ENCODE measurements at regions not wholly inside any gene's neighbourhood (a gene's known extent, or its start where the extent isn't known, plus 50 kb on each side); places are given as distances from the start of the nearest gene placed in this dataset.

GRCh38 chrX:124829930-124830329 lies 483.6 kb downstream of the SH2D1A start:
- H4K20me1 ChIP-seq (ENCODE audit: control insufficient read depth, insufficient read depth, low read length, poor library complexity, severe bottlenecking): no peaks in the 10 kb centered on the region
- TF ChIP-seq CTCF (IDR thresholded peaks at IDR 0.05) (no peak), EZH2 (IDR thresholded peaks at IDR 0.05; ENCODE audit: borderline replicate concordance, insufficient read depth, low read depth, low read length, poor library complexity, severe bottlenecking) (no peak)
- H3K36me3 ChIP-seq (replicated peaks in 1 of 2; ENCODE audit: control extremely low read depth in 1 of 2, control insufficient read depth in 1 of 2, extremely low read depth in 1 of 2, insufficient read depth in 2 of 2, low read length in 1 of 2): no peaks in the 10 kb centered on the region
- 0% methylated on average over 1 of the region's 5 CpGs for WGBS (ENCODE audit: insufficient coverage)
- intact Hi-C loops (cut with micrococcal nuclease): no loop called here
- DNase-seq (no peak), ATAC-seq (ENCODE audit: low read depth) (no peak)
- H3K4me3 ChIP-seq (ENCODE audit: control extremely low read depth in 1 of 5, extremely low read depth in 1 of 5, insufficient read depth in 1 of 5, low read depth in 2 of 5, low read length in 4 of 5): no peak overlapping the region
- no peaks in the 10 kb centered on the region for H3K9me3 ChIP-seq (ENCODE audit: control extremely low read depth in 1 of 3, control insufficient read depth in 2 of 3, insufficient read depth in 1 of 3, low read length in 2 of 3)
- Mint-ChIP-seq H3K27me3 (no peaks in the 10 kb centered on the region), H3K27ac (no peak overlapping the region), H3K9me3 (ENCODE audit: insufficient read depth) (no peaks in the 10 kb centered on the region), H3K4me1 (no peaks in the 10 kb centered on the region), H3K4me3 (no peak overlapping the region)
- H3K27me3 ChIP-seq (replicated peaks in 1 of 4; ENCODE audit: control extremely low read depth in 1 of 4, control insufficient read depth in 3 of 4, insufficient read depth in 4 of 4, low read length in 3 of 4): no peaks in the 10 kb centered on the region
- POLR2A ChIA-PET: no interaction called here
- CTCF ChIA-PET: no interaction called here
- no peaks in the 10 kb centered on the region for H3K79me2 ChIP-seq (ENCODE audit: control insufficient read depth, insufficient read depth, low read length)
- H3K4me1 ChIP-seq (ENCODE audit: control insufficient read depth in 2 of 2, insufficient read depth in 2 of 2, low read length in 2 of 2): no peaks in the 10 kb centered on the region
- no peak overlapping the region for H2AFZ ChIP-seq (ENCODE audit: insufficient read depth, low read depth, low read length, poor library complexity, severe bottlenecking)
- H3K27ac ChIP-seq (ENCODE audit: low read length in 2 of 2): no peak overlapping the region
- H3K4me2 ChIP-seq (replicated peaks; ENCODE audit: low read depth, low read length, poor library complexity, severe bottlenecking): no peak overlapping the region
- no peak overlapping the region for H3K9ac ChIP-seq (ENCODE audit: low read length)

GRCh38 chrX:124836786-124837185 lies 482.9 kb upstream of the TEX13C start:
- intact Hi-C loops (cut with micrococcal nuclease): no loop called here
- no peak overlapping the region for H3K4me2 ChIP-seq (replicated peaks; ENCODE audit: low read depth, low read length, poor library complexity, severe bottlenecking)
- no peaks in the 10 kb centered on the region for H3K9me3 ChIP-seq (ENCODE audit: control extremely low read depth in 1 of 3, control insufficient read depth in 2 of 3, insufficient read depth in 1 of 3, low read length in 2 of 3)
- CTCF ChIA-PET: no interaction called here
- H3K27ac Mint-ChIP-seq: no peak overlapping the region
- H3K79me2 ChIP-seq (ENCODE audit: control insufficient read depth, insufficient read depth, low read length): no peaks in the 10 kb centered on the region
- no peak overlapping the region for H3K9ac ChIP-seq (ENCODE audit: low read length)
- no peaks in the 10 kb centered on the region for H3K4me1 Mint-ChIP-seq
- POLR2A ChIA-PET: no interaction called here
- no peak overlapping the region for H3K27ac ChIP-seq (ENCODE audit: low read length in 2 of 2)
- WGBS (ENCODE audit: insufficient coverage): no CpG with 5 or more reads among the region's 3 CpGs
- no peaks in the 10 kb centered on the region for H3K27me3 ChIP-seq (replicated peaks in 1 of 4; ENCODE audit: control extremely low read depth in 1 of 4, control insufficient read depth in 3 of 4, insufficient read depth in 4 of 4, low read length in 3 of 4)
- H2AFZ ChIP-seq (ENCODE audit: insufficient read depth, low read depth, low read length, poor library complexity, severe bottlenecking): no peak overlapping the region
- TF ChIP-seq CTCF (IDR thresholded peaks at IDR 0.05) (no peak), EZH2 (IDR thresholded peaks at IDR 0.05; ENCODE audit: borderline replicate concordance, insufficient read depth, low read depth, low read length, poor library complexity, severe bottlenecking) (no peak)
- no peaks in the 10 kb centered on the region for H3K36me3 ChIP-seq (replicated peaks in 1 of 2; ENCODE audit: control extremely low read depth in 1 of 2, control insufficient read depth in 1 of 2, extremely low read depth in 1 of 2, insufficient read depth in 2 of 2, low read length in 1 of 2)
- no peak overlapping the region for H3K4me3 Mint-ChIP-seq
- ATAC-seq (ENCODE audit: low read depth) (no peak), DNase-seq (no peak)
- H3K4me3 ChIP-seq (ENCODE audit: control extremely low read depth in 1 of 5, extremely low read depth in 1 of 5, insufficient read depth in 1 of 5, low read depth in 2 of 5, low read length in 4 of 5): no peak overlapping the region
- H4K20me1 ChIP-seq (ENCODE audit: control insufficient read depth, insufficient read depth, low read length, poor library complexity, severe bottlenecking): no peaks in the 10 kb centered on the region
- no peaks in the 10 kb centered on the region for H3K27me3 Mint-ChIP-seq
- no peaks in the 10 kb centered on the region for H3K4me1 ChIP-seq (ENCODE audit: control insufficient read depth in 2 of 2, insufficient read depth in 2 of 2, low read length in 2 of 2)
- no peaks in the 10 kb centered on the region for H3K9me3 Mint-ChIP-seq (ENCODE audit: insufficient read depth)
